OCI-LY3 (cell line): ENCODE measurements at regions not wholly inside any gene's neighbourhood (a gene's known extent, or its start where the extent isn't known, plus 50 kb on each side); places are given as distances from the start of the nearest gene placed in this dataset.

Experiments
- CTCF ChIP-seq: fragments of 200-600, 300-600 bp; sonication (generic); IDR thresholded peaks from 2 replicates; pipeline ENCODE4 v1.5.1; 2014; ENCODE audit warnings: antibody characterized with exemption, low read length, low read depth
- EZH2phosphoT487 ChIP-seq: fragments of 200-600 bp; shearing (Covaris generic); IDR thresholded peaks from 2 replicates; pipeline ENCODE4 v1.6.1; 2018; ENCODE audit warnings: antibody characterized with exemption, mixed run types, low read depth

- TF ChIP-seq CTCF (no peak), EZH2phosphoT487 (no peak)
Measured at GRCh38 chr18:71919211-71919610, 624.9 kb downstream of the CBLN2 start.
